Endometrium (tissue), 2 donors: ENCODE measurements at regions not wholly inside any gene's neighbourhood (a gene's known extent, or its start where the extent isn't known, plus 50 kb on each side); places are given as distances from the start of the nearest gene placed in this dataset.
"Not testable (repeated sequence)": the region's sequence is repeated elsewhere in the genome, so short reads cannot be mapped to it uniquely, and the experiment has no call there.

ENCODE experiments used
- FAIRE-seq: peaks from 2 replicates; lab custom pipeline; 2012; peaks lifted over from hg19 to GRCh38; lab: Jason Lieb, UNC
- donor health status: control.
- donor health status: control.

- no peak for FAIRE-seq
Observed at GRCh38 chr3:62926494-62926893, 51.3 kb upstream of the CADPS start.

- FAIRE-seq = no peak
Observed at GRCh38 chr3:62928256-62928655, 53.0 kb upstream of the CADPS start.

- no peak for FAIRE-seq
Observed at GRCh38 chr3:62929771-62930170, 54.6 kb upstream of the CADPS start.

- FAIRE-seq = no peak
Observed at GRCh38 chr3:62935793-62936192, 60.6 kb upstream of the CADPS start.

GRCh38 chr3:62936626-62937254 lies 61.5 kb upstream of the CADPS start:
- no peak for FAIRE-seq

GRCh38 chr3:62938583-62938982 lies 63.4 kb upstream of the CADPS start:
- no peak for FAIRE-seq

GRCh38 chr3:62939707-62940106 lies 64.5 kb upstream of the CADPS start:
- no peak for FAIRE-seq

GRCh38 chr3:62940771-62941563 lies 65.8 kb upstream of the CADPS start:
- no peak for FAIRE-seq

GRCh38 chr3:62942227-62942626 lies 67.0 kb upstream of the CADPS start:
- FAIRE-seq = no peak

GRCh38 chr3:62942764-62943163 lies 67.5 kb upstream of the CADPS start:
- FAIRE-seq = no peak

- FAIRE-seq = no peak
Observed at GRCh38 chr3:62948921-62949320, 73.7 kb upstream of the CADPS start.

- no peak for FAIRE-seq
Observed at GRCh38 chr3:62950210-62950609, 75.0 kb upstream of the CADPS start.

- no peak for FAIRE-seq
Observed at GRCh38 chr3:62951037-62951613, 75.9 kb upstream of the CADPS start.

GRCh38 chr3:62951880-62952279 lies 76.7 kb upstream of the CADPS start:
- FAIRE-seq = not testable (repeated sequence)

GRCh38 chr3:62954580-62954979 lies 79.4 kb upstream of the CADPS start:
- FAIRE-seq = no peak

- FAIRE-seq = no peak
Observed at GRCh38 chr3:62955126-62955525, 79.9 kb upstream of the CADPS start.

- no peak for FAIRE-seq
Observed at GRCh38 chr3:62956411-62956810, 81.2 kb upstream of the CADPS start.

GRCh38 chr3:62961874-62962556 lies 86.8 kb upstream of the CADPS start:
- no peak for FAIRE-seq

GRCh38 chr3:62962714-62963113 lies 87.5 kb upstream of the CADPS start:
- FAIRE-seq = no peak

- no peak for FAIRE-seq
Observed at GRCh38 chr3:62965311-62965710, 90.1 kb upstream of the CADPS start.

GRCh38 chr3:62968128-62968527 lies 92.9 kb upstream of the CADPS start:
- FAIRE-seq = no peak

GRCh38 chr3:62970648-62971047 lies 95.4 kb upstream of the CADPS start:
- FAIRE-seq = no peak

- no peak for FAIRE-seq
Observed at GRCh38 chr3:62975566-62975965, 100.3 kb upstream of the CADPS start.
